HepG2 (cell line): ENCODE measurements at regions not wholly inside any gene's neighbourhood (a gene's known extent, or its start where the extent isn't known, plus 50 kb on each side); places are given as distances from the start of the nearest gene placed in this dataset.

Experiments
- ATAC-seq: fragments of 200-7000 bp; cut with Tn5 transposase; 3 replicates; pipeline ENCODE4 v1.9.1; 2020; ENCODE audit warnings: mild to moderate bottlenecking, moderate library complexity
- BruUV-seq: library from RNA; stranded (reverse); fragments of 400-500 nt; replicated peaks from 2 replicates; lab custom pipeline; 2021; lab: Mats Ljungman, UMichigan
- CTCF ChIA-PET: fragments of 300-600 bp; formaldehyde crosslinking; extraction: SDS; loops from one replicate; lab custom pipeline; 2021; ENCODE audit warnings: low total read pairs, inconsistent platforms, low intra/inter-chr PET ratio; lab: Yijun Ruan, JAX
- POLR2A ChIA-PET: fragments of 350-600 bp; sonication (Branson Sonifier 250); formaldehyde crosslinking; loops from one replicate; lab custom pipeline; 2020; ENCODE audit warnings: antibody characterized with exemption, inconsistent platforms; lab: Yijun Ruan, JAX
- DNase-seq: peaks from one replicate; pipeline ENCODE4 v3.0.0-alpha.2; 2015; ENCODE audit warnings: low spot score
- FAIRE-seq: peaks from 3 replicates; lab custom pipeline; 2011; peaks lifted over from hg19 to GRCh38; lab: Jason Lieb, UNC
- H2AFZ ChIP-seq: one replicate; pipeline ENCODE4 v1.6.1; 2011; ENCODE audit warnings: low read length, inconsistent platforms
- H3K27ac ChIP-seq: fragments of 300-600 bp; 3 replicates; pipeline ENCODE4 v1.8.0; 2011; ENCODE audit warnings: mixed run types, mild to moderate bottlenecking, mixed read lengths, low read length, inconsistent platforms; ENCODE audit not compliant: insufficient read depth; ENCODE audit errors: extremely low read length
- H3K27me3 ChIP-seq, 2 experiments: fragments of 200-600 bp in 1 of 2; 2 replicates in 1 of 2; 3 replicates in 1 of 2; pipeline versions ENCODE4 v1.6.0 to v1.8.0; 2011; ENCODE audit warnings: low read length in 2 of 2, mild to moderate bottlenecking in 2 of 2, moderate library complexity in 2 of 2, inconsistent platforms in 1 of 2; ENCODE audit not compliant: insufficient read depth in 2 of 2, control insufficient read depth in 1 of 2
- H3K36me3 ChIP-seq, 2 experiments: fragments of 200-600 bp in 1 of 2; replicated peaks in 1 of 2; 2 replicates in 1 of 2; 3 replicates in 1 of 2; pipeline versions ENCODE4 v1.5.1 to v1.8.0; 2011; ENCODE audit warnings: low read length in 2 of 2, inconsistent platforms in 1 of 2; ENCODE audit not compliant: insufficient read depth in 2 of 2, control insufficient read depth in 1 of 2
- H3K4me1 ChIP-seq: 2 replicates; pipeline ENCODE4 v1.5.1; 2012; ENCODE audit warnings: low read length, inconsistent platforms; ENCODE audit not compliant: insufficient read depth
- H3K4me2 ChIP-seq: 2 replicates; pipeline ENCODE4 v1.6.0; 2011; ENCODE audit warnings: low read depth, low read length, inconsistent platforms
- H3K4me3 ChIP-seq, 3 experiments: fragments of 200-600 bp in 1 of 3; sonication (generic), shearing (Covaris generic) in 1 of 3; replicated peaks in 1 of 3; 2 replicates each; pipeline ENCODE4 v1.5.1; 2011 to 2016; ENCODE audit warnings: low read length in 3 of 3, inconsistent platforms in 2 of 3, low read depth in 2 of 3, mild to moderate bottlenecking in 2 of 3, control low read depth in 1 of 3, mixed read lengths in 1 of 3; ENCODE audit not compliant: insufficient read depth in 1 of 3
- H3K79me2 ChIP-seq: one replicate; pipeline ENCODE4 v1.6.1; 2011; ENCODE audit warnings: low read length, inconsistent platforms; ENCODE audit not compliant: insufficient read depth
- H3K9ac ChIP-seq: 2 replicates; pipeline ENCODE4 v1.6.0; 2011; ENCODE audit warnings: mild to moderate bottlenecking, low read depth, low read length, inconsistent platforms; ENCODE audit not compliant: insufficient read depth
- H3K9me3 ChIP-seq: 2 replicates; pipeline ENCODE4 v1.5.1; 2012; ENCODE audit warnings: mild to moderate bottlenecking, low read length
- H4K20me1 ChIP-seq: 2 replicates; pipeline ENCODE4 v1.6.0; 2011; ENCODE audit warnings: inconsistent platforms, mild to moderate bottlenecking, low read length, moderate library complexity; ENCODE audit not compliant: insufficient read depth
- ZNF678 ChIP-seq: sonication (generic); formaldehyde crosslinking; IDR thresholded peaks from 2 replicates; pipeline ENCODE4 v1.4.0; 2020; ENCODE audit warnings: mild to moderate bottlenecking, missing genetic modification reagents
- WGBS: methylation state at CpG from one replicate; pipeline ENCODE4 v1.1.6; 2017; ENCODE audit warnings: low lambda C conversion rate; 5-methylcytosine and 5-hydroxymethylcytosine counted together
- in situ Hi-C: cut with HindIII; loops from 2 replicates; pipeline ENCODE4 v1.10.0; 2017; ENCODE audit warnings: low pct_unique_long_range_greater_than_20kb; ENCODE audit not compliant: extremely low pct_ligation_motif_present
- intact Hi-C: fragments of 100-400 bp; cut with micrococcal nuclease; formaldehyde crosslinking; loops from one replicate; pipeline ENCODE4 v1.10.0; 2022; ENCODE audit not compliant: unreplicated experiment
- TF ChIP-seq, protein P1 (sequence below): sonication (generic); formaldehyde crosslinking; IDR thresholded peaks from 2 replicates; pipeline ENCODE4 v1.4.0; 2020; ENCODE audit warnings: missing genetic modification reagents
- TF ChIP-seq, protein P2 (sequence below): sonication (generic); formaldehyde crosslinking; conservative IDR thresholded peaks from 2 replicates; pipeline ENCODE4 v1.8.1; 2023; ENCODE audit warnings: missing genetic modification reagents
- TF ChIP-seq, protein P3 (sequence below): sonication (generic); formaldehyde crosslinking; conservative IDR thresholded peaks from 2 replicates; pipeline ENCODE4 v1.4.0; 2020; ENCODE audit warnings: mild to moderate bottlenecking, missing genetic modification reagents, moderate library complexity

DNA sequence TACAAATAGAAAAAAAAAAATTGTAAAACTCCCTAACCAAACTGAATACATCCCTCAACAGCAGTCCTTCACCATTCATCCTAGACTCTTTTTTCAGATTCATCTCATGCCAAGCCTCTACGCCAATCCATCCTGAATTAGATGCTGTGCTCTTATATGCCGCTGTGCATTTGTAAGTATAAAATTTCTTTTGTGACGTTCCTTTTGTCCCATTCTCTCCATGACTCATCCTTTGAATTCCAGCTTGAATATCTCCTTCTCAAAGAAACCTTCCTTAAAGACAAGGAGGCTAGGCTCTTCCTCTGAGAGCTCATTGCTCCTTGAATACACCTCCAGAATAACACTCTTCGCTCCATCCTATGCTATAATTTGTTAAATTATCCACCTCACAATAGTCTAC is 359.2 kb downstream of the RMST start:
- in situ Hi-C loops (no loop called here), intact Hi-C loops (no loop called here)
- no peak overlapping the region for H3K4me2 ChIP-seq
- ChIA-PET POLR2A (no interaction called here), CTCF (no interaction called here)
- H3K9ac ChIP-seq, result no peak overlapping the region
- H3K79me2 ChIP-seq, result no peaks in the 10 kb centered on the region
- no TSS peak for BruUV-seq
- WGBS, result 12% methylated on average over 4 of the region's 4 CpGs
- H3K27me3 ChIP-seq, result no peaks in the 10 kb centered on the region
- H3K36me3 ChIP-seq, result no peaks in the 10 kb centered on the region; a peak in 1 of 5 replicates
- H4K20me1 ChIP-seq, result no peaks in the 10 kb centered on the region
- no peak overlapping the region for H3K4me3 ChIP-seq
- no peaks in the 10 kb centered on the region for H3K4me1 ChIP-seq
- ATAC-seq (no peak), DNase-seq (no peak), FAIRE-seq (no peak)
- TF ChIP-seq, protein P1, sequence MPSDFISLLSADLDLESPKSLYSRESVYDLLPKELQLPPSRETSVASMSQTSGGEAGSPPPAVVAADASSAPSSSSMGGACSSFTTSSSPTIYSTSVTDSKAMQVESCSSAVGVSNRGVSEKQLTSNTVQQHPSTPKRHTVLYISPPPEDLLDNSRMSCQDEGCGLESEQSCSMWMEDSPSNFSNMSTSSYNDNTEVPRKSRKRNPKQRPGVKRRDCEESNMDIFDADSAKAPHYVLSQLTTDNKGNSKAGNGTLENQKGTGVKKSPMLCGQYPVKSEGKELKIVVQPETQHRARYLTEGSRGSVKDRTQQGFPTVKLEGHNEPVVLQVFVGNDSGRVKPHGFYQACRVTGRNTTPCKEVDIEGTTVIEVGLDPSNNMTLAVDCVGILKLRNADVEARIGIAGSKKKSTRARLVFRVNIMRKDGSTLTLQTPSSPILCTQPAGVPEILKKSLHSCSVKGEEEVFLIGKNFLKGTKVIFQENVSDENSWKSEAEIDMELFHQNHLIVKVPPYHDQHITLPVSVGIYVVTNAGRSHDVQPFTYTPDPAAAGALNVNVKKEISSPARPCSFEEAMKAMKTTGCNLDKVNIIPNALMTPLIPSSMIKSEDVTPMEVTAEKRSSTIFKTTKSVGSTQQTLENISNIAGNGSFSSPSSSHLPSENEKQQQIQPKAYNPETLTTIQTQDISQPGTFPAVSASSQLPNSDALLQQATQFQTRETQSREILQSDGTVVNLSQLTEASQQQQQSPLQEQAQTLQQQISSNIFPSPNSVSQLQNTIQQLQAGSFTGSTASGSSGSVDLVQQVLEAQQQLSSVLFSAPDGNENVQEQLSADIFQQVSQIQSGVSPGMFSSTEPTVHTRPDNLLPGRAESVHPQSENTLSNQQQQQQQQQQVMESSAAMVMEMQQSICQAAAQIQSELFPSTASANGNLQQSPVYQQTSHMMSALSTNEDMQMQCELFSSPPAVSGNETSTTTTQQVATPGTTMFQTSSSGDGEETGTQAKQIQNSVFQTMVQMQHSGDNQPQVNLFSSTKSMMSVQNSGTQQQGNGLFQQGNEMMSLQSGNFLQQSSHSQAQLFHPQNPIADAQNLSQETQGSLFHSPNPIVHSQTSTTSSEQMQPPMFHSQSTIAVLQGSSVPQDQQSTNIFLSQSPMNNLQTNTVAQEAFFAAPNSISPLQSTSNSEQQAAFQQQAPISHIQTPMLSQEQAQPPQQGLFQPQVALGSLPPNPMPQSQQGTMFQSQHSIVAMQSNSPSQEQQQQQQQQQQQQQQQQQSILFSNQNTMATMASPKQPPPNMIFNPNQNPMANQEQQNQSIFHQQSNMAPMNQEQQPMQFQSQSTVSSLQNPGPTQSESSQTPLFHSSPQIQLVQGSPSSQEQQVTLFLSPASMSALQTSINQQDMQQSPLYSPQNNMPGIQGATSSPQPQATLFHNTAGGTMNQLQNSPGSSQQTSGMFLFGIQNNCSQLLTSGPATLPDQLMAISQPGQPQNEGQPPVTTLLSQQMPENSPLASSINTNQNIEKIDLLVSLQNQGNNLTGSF (CRISPR knock-in tag), result no peak
- TF ChIP-seq ZNF678, result no peak
- TF ChIP-seq, protein P2, sequence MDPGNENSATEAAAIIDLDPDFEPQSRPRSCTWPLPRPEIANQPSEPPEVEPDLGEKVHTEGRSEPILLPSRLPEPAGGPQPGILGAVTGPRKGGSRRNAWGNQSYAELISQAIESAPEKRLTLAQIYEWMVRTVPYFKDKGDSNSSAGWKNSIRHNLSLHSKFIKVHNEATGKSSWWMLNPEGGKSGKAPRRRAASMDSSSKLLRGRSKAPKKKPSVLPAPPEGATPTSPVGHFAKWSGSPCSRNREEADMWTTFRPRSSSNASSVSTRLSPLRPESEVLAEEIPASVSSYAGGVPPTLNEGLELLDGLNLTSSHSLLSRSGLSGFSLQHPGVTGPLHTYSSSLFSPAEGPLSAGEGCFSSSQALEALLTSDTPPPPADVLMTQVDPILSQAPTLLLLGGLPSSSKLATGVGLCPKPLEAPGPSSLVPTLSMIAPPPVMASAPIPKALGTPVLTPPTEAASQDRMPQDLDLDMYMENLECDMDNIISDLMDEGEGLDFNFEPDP (CRISPR knock-in tag), result no peak
- TF ChIP-seq, protein P3, sequence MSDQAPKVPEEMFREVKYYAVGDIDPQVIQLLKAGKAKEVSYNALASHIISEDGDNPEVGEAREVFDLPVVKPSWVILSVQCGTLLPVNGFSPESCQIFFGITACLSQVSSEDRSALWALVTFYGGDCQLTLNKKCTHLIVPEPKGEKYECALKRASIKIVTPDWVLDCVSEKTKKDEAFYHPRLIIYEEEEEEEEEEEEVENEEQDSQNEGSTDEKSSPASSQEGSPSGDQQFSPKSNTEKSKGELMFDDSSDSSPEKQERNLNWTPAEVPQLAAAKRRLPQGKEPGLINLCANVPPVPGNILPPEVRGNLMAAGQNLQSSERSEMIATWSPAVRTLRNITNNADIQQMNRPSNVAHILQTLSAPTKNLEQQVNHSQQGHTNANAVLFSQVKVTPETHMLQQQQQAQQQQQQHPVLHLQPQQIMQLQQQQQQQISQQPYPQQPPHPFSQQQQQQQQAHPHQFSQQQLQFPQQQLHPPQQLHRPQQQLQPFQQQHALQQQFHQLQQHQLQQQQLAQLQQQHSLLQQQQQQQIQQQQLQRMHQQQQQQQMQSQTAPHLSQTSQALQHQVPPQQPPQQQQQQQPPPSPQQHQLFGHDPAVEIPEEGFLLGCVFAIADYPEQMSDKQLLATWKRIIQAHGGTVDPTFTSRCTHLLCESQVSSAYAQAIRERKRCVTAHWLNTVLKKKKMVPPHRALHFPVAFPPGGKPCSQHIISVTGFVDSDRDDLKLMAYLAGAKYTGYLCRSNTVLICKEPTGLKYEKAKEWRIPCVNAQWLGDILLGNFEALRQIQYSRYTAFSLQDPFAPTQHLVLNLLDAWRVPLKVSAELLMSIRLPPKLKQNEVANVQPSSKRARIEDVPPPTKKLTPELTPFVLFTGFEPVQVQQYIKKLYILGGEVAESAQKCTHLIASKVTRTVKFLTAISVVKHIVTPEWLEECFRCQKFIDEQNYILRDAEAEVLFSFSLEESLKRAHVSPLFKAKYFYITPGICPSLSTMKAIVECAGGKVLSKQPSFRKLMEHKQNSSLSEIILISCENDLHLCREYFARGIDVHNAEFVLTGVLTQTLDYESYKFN (CRISPR knock-in tag), result no peak
- H3K9me3 ChIP-seq, result no peaks in the 10 kb centered on the region
- H2AFZ ChIP-seq, result no peak overlapping the region
- no peak overlapping the region for H3K27ac ChIP-seq
